Muscle layer of colon (tissue), 2 donors: ENCODE measurements at regions not wholly inside any gene's neighbourhood (a gene's known extent, or its start where the extent isn't known, plus 50 kb on each side); places are given as distances from the start of the nearest gene placed in this dataset.

ENCODE experiments used
- H3K27ac ChIP-seq: one replicate; pipeline ENCODE4 v1.7.0; 2013; ENCODE audit warnings: low read depth, mild to moderate bottlenecking, low read length, moderate library complexity
- H3K27me3 ChIP-seq, 2 donors: one replicate each; pipeline ENCODE4 v1.7.0; 2013; ENCODE audit warnings: low read length in 2 of 2, mild to moderate bottlenecking in 2 of 2; ENCODE audit not compliant: insufficient read depth in 2 of 2, control insufficient read depth in 1 of 2
- H3K36me3 ChIP-seq: one replicate; pipeline ENCODE4 v1.7.0; 2013; ENCODE audit warnings: mild to moderate bottlenecking, low read length; ENCODE audit not compliant: insufficient read depth
- H3K4me1 ChIP-seq: one replicate; pipeline ENCODE4 v1.7.0; 2013; ENCODE audit warnings: mild to moderate bottlenecking, low read length; ENCODE audit not compliant: insufficient read depth
- H3K4me3 ChIP-seq, 2 donors: one replicate each; pipeline ENCODE4 v1.7.0; 2013; ENCODE audit warnings: low read length in 2 of 2, low read depth in 1 of 2, mild to moderate bottlenecking in 1 of 2, moderate library complexity in 1 of 2
- H3K9ac ChIP-seq: one replicate; pipeline ENCODE4 v1.7.0; 2013; ENCODE audit warnings: low read length
- H3K9me3 ChIP-seq: one replicate; pipeline ENCODE4 v1.7.0; 2013; ENCODE audit warnings: mild to moderate bottlenecking, low read length
- donor health status: abdominal sarcoma.
- donor health status: Adenocarcinoma of cecum.

GRCh38 chr17:70969521-70970034, 800.2 kb downstream of the KCNJ2 start:
- H3K9ac ChIP-seq: no peak overlapping the region
- H3K36me3 ChIP-seq: no peaks in the 10 kb centered on the region
- no peaks in the 10 kb centered on the region for H3K27me3 ChIP-seq
- H3K27ac ChIP-seq: no peak overlapping the region
- no peaks in the 10 kb centered on the region for H3K9me3 ChIP-seq
- no peaks in the 10 kb centered on the region for H3K4me1 ChIP-seq
- H3K4me3 ChIP-seq: no peak overlapping the region

DNA sequence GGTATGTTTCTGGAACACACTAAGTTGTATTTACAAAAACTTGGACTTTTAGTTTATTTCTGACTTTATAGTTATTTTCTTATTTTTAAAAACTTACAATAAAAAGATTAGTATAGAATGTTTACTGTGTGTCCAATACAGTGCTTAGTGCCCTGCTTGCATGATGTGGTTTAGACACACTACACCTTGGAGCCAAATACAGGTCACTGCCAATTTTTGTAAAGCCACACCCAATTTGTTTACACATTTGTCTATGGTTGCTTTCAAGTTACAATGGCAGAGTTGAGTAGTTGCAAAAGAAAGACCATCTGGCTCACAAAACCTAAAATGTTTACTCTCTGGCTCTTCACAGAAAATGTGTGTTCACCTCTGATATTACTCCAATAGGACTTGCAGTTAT, 807.1 kb downstream of the KCNJ2 start:
- Histone ChIP-seq H3K27ac (no peak overlapping the region), H3K4me1 (no peaks in the 10 kb centered on the region), H3K27me3 (no peaks in the 10 kb centered on the region), H3K36me3 (no peaks in the 10 kb centered on the region), H3K9ac (no peak overlapping the region), H3K9me3 (no peaks in the 10 kb centered on the region), H3K4me3 (no peak overlapping the region)

GRCh38 chr17:70984873-70985272, 815.5 kb downstream of the KCNJ2 start:
- Histone ChIP-seq H3K27me3 (no peaks in the 10 kb centered on the region), H3K9ac (no peak overlapping the region), H3K4me1 (no peaks in the 10 kb centered on the region), H3K36me3 (no peaks in the 10 kb centered on the region), H3K4me3 (no peak overlapping the region), H3K27ac (no peak overlapping the region), H3K9me3 (no peaks in the 10 kb centered on the region)

DNA sequence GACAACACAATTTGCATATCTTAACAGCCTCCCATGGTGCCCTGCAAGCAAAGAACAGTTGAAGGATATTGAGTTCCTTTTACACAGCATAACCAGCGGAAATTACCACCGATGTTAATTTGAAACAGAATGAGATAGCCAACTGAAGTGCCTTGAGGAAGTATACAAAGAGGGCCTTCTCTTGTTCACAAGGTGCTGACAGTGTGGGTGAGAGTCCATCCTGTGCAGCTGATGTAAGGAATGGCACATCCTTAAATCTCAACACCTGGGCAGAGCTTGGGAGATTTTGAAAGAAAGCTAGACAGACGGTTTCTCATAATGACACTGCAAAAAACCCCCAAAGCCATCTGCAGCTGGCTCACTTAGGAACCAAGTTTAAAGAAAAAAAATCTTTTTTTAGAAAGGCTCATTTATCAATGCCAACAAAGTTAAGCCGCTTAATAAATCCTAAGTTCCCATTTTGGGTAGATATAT, 818.6 kb downstream of the KCNJ2 start:
- Histone ChIP-seq H3K4me3 (no peak overlapping the region), H3K4me1 (no peaks in the 10 kb centered on the region), H3K36me3 (no peaks in the 10 kb centered on the region), H3K9me3 (no peaks in the 10 kb centered on the region), H3K27ac (no peak overlapping the region), H3K9ac (no peak overlapping the region), H3K27me3 (no peaks in the 10 kb centered on the region)

- Histone ChIP-seq H3K27ac (no peak overlapping the region), H3K36me3 (no peaks in the 10 kb centered on the region), H3K9me3 (no peaks in the 10 kb centered on the region), H3K27me3 (no peaks in the 10 kb centered on the region), H3K4me3 (no peak overlapping the region), H3K9ac (no peak overlapping the region), H3K4me1 (no peaks in the 10 kb centered on the region)
Measured at GRCh38 chr17:70988622-70989021, 819.3 kb downstream of the KCNJ2 start.

- Histone ChIP-seq H3K4me1 (no peaks in the 10 kb centered on the region), H3K9ac (no peak overlapping the region), H3K36me3 (no peaks in the 10 kb centered on the region), H3K4me3 (no peak overlapping the region), H3K9me3 (no peaks in the 10 kb centered on the region), H3K27ac (no peak overlapping the region), H3K27me3 (no peaks in the 10 kb centered on the region)
Measured at GRCh38 chr17:70989280-70989679, 819.9 kb downstream of the KCNJ2 start.

- H3K4me3 ChIP-seq: no peak overlapping the region
- H3K27ac ChIP-seq: no peak overlapping the region
- H3K9me3 ChIP-seq: no peaks in the 10 kb centered on the region
- H3K9ac ChIP-seq: no peak overlapping the region
- H3K36me3 ChIP-seq: no peaks in the 10 kb centered on the region
- H3K27me3 ChIP-seq: no peaks in the 10 kb centered on the region
- H3K4me1 ChIP-seq: no peaks in the 10 kb centered on the region
Measured at GRCh38 chr17:70994194-70994593, 824.9 kb downstream of the KCNJ2 start.

DNA sequence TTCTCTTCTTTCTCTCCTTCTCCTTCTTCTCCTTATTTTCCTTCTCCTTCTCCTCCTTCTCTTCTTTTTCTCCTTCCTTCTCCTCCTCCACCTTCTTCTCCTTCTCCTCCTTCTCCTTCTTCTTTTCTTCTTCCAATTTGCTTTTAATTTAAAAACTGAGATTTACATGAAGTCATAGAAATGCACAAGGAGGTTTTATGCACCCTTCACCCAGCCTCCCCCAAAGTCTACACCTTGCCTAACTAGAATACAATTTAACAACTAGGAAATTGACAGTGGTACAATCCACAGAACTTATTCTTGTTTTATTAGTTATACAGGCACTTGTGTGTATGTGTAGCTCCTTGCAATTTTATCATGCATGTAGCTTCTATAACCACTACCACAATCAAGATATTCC, 826.7 kb downstream of the KCNJ2 start:
- Histone ChIP-seq H3K27ac (no peak overlapping the region), H3K4me3 (no peak overlapping the region), H3K9ac (no peak overlapping the region), H3K36me3 (no peaks in the 10 kb centered on the region), H3K27me3 (no peaks in the 10 kb centered on the region), H3K9me3 (no peaks in the 10 kb centered on the region), H3K4me1 (no peaks in the 10 kb centered on the region)

GRCh38 chr17:71003736-71004135, 834.4 kb downstream of the KCNJ2 start:
- Histone ChIP-seq H3K27me3 (no peaks in the 10 kb centered on the region), H3K4me3 (no peak overlapping the region), H3K9me3 (no peaks in the 10 kb centered on the region), H3K9ac (no peak overlapping the region), H3K36me3 (no peaks in the 10 kb centered on the region), H3K27ac (no peak overlapping the region), H3K4me1 (no peaks in the 10 kb centered on the region)

- Histone ChIP-seq H3K4me3 (no peak overlapping the region), H3K36me3 (no peaks in the 10 kb centered on the region), H3K27me3 (no peaks in the 10 kb centered on the region), H3K4me1 (no peaks in the 10 kb centered on the region), H3K27ac (no peak overlapping the region), H3K9ac (no peak overlapping the region), H3K9me3 (no peaks in the 10 kb centered on the region)
Measured at GRCh38 chr17:71004413-71004812, 835.1 kb downstream of the KCNJ2 start.

- Histone ChIP-seq H3K9ac (no peak overlapping the region), H3K4me3 (no peak overlapping the region), H3K9me3 (no peaks in the 10 kb centered on the region), H3K27me3 (no peaks in the 10 kb centered on the region), H3K27ac (no peak overlapping the region), H3K4me1 (no peaks in the 10 kb centered on the region), H3K36me3 (no peaks in the 10 kb centered on the region)
Measured at GRCh38 chr17:71011391-71011790, 842.1 kb downstream of the KCNJ2 start.

DNA sequence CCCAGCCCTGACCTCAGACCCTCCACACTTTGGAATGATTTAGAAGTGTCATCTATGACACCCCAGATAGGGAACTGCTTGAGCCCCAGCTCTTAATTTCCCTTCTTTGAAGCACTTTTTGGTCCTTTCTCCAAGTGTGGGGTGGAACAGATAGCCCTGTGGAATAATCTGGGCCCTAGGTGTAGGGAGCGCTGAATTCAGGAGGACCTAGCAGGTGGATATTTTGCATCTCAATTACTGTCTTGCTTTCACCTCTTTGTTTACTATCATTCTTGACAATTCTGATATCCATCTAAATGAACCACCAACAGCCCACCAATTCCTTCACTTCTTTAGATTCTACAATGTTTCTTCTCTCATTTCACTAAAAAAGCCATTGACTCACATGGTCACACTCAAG, 850.4 kb downstream of the KCNJ2 start:
- Histone ChIP-seq H3K4me3 (no peak overlapping the region), H3K9me3 (no peaks in the 10 kb centered on the region), H3K4me1 (no peaks in the 10 kb centered on the region), H3K27ac (no peak overlapping the region), H3K36me3 (no peaks in the 10 kb centered on the region), H3K9ac (no peak overlapping the region), H3K27me3 (no peaks in the 10 kb centered on the region)
